ENCODE measurements at regions not wholly inside any gene's neighbourhood (a gene's known extent, or its start where the extent isn't known, plus 50 kb on each side); places are given as distances from the start of the nearest gene placed in this dataset.

DNA sequence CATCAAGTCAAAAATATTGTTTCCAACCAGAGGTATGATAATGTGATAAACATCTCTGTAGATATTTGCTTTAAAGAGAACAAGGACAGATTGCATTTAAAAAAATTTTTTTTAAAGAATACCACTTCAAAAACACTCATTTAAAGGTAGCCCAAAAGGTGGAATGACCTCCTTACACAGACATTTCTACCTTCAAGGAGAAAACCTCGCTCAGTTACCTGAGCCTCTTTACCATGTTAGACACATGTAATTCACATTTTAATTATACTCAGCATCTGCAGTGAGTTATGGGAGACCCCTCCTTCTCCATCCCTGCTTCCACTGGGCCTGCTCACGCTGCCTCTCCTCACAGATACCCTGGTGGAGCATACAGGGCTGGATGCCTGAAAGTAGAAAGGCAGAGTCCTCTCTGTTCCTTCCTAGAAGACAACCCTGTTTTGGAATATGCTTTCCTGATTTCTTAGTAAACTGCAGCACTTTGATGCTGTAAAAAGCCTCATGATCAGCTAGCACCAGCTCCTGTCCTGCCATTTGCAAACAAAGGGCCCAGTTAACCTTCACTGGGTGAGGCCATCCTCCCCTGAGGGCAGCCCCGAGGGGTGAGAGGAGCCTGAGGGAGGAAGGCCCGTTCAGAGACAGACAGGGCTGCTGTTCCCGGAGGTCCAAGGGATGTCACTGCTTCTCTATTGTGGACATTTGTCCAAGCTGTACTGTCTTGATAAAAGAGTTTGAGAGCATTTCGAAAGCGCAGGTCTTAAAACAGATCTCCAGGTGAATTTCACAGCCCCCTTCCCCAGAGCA is 117.8 kb downstream of the IRS2 start:
- Mint-ChIP-seq H3K36me3 (ENCODE audit: low read depth) (no peaks in the 10 kb centered on the region), H3K4me3 (no peak overlapping the region), H3K4me1 (ENCODE audit: low read depth) (no peaks in the 10 kb centered on the region), H3K9me3 (ENCODE audit: insufficient read depth) (no peaks in the 10 kb centered on the region), H3K27ac (no peak overlapping the region), H3K27me3 (ENCODE audit: low read depth) (no peaks in the 10 kb centered on the region)
- CTCF ChIA-PET = no interaction called here
- no peak for DNase-seq
- POLR2A ChIA-PET = no interaction called here
- ATAC-seq = no peak

DNA sequence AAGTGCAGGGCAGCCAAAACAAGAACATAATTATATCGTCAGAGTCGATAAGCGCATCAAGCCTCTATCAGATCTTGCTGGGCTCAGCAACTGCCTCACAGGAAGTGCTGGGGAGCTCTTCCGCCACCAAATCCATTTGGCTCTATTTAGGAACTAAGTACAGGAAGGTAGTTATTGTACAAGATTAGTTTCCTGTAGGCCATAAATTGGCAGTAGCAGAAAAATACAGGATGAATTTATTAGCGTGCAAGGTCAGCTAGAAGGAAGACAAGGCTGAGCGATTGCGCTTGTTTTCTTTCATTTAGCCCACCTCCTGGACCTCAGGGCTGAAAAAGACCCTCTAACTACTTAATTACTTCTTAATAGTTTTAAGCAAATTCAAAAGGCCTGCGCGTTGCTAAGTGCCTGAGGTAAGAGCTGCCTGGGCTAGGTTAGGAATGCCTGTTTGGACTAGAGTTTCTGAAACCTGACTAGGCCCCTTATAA is 118.5 kb downstream of the IRS2 start:
- no peaks in the 10 kb centered on the region for H3K9me3 Mint-ChIP-seq (ENCODE audit: insufficient read depth)
- H3K4me3 Mint-ChIP-seq = no peak overlapping the region
- H3K36me3 Mint-ChIP-seq (ENCODE audit: low read depth) = no peaks in the 10 kb centered on the region
- ChIA-PET CTCF (no interaction called here), POLR2A (no interaction called here)
- no peaks in the 10 kb centered on the region for H3K4me1 Mint-ChIP-seq (ENCODE audit: low read depth)
- DNase-seq (no peak), ATAC-seq (no peak)
- H3K27me3 Mint-ChIP-seq (ENCODE audit: low read depth) = no peaks in the 10 kb centered on the region
- H3K27ac Mint-ChIP-seq = no peak overlapping the region

GRCh38 chr13:109667056-109667455 is 119.3 kb downstream of the IRS2 start:
- Mint-ChIP-seq H3K9me3 (ENCODE audit: insufficient read depth) (no peaks in the 10 kb centered on the region), H3K36me3 (ENCODE audit: low read depth) (no peaks in the 10 kb centered on the region), H3K4me3 (no peak overlapping the region), H3K27me3 (ENCODE audit: low read depth) (no peaks in the 10 kb centered on the region), H3K4me1 (ENCODE audit: low read depth) (no peaks in the 10 kb centered on the region), H3K27ac (no peak overlapping the region)
- ChIA-PET CTCF (no interaction called here), POLR2A (no interaction called here)
- DNase-seq = no peak
- no peak for ATAC-seq

- DNase-seq (no peak), ATAC-seq (no peak)
- ChIA-PET POLR2A (no interaction called here), CTCF (no interaction called here)
- Mint-ChIP-seq H3K4me3 (no peak overlapping the region), H3K27me3 (ENCODE audit: low read depth) (no peaks in the 10 kb centered on the region), H3K4me1 (ENCODE audit: low read depth) (no peaks in the 10 kb centered on the region), H3K36me3 (ENCODE audit: low read depth) (no peaks in the 10 kb centered on the region), H3K27ac (no peak overlapping the region), H3K9me3 (ENCODE audit: insufficient read depth) (no peaks in the 10 kb centered on the region)
These were observed 119.7 kb downstream of the IRS2 start for GRCh38 chr13:109666656-109667055.

GRCh38 chr13:109665781-109666249 is 120.6 kb downstream of the IRS2 start:
- no peaks in the 10 kb centered on the region for H3K36me3 Mint-ChIP-seq (ENCODE audit: low read depth)
- H3K4me3 Mint-ChIP-seq = no peak overlapping the region
- no peak overlapping the region for H3K27ac Mint-ChIP-seq
- no peaks in the 10 kb centered on the region for H3K4me1 Mint-ChIP-seq (ENCODE audit: low read depth)
- CTCF ChIA-PET = no interaction called here
- POLR2A ChIA-PET = no interaction called here
- no peak for DNase-seq
- H3K27me3 Mint-ChIP-seq (ENCODE audit: low read depth) = no peaks in the 10 kb centered on the region
- no peak for ATAC-seq
- no peaks in the 10 kb centered on the region for H3K9me3 Mint-ChIP-seq (ENCODE audit: insufficient read depth)

GRCh38 chr13:109665240-109665639 is 121.1 kb downstream of the IRS2 start:
- ChIA-PET CTCF (no interaction called here), POLR2A (interaction anchor here (0.6 kb wide), 1 partner anchor 94 kb away, joined by 6 read pairs; no protein-coding TSS in a partner anchor)
- H3K4me3 Mint-ChIP-seq = no peak overlapping the region
- no peak for DNase-seq
- H3K27ac Mint-ChIP-seq = no peak overlapping the region
- no peaks in the 10 kb centered on the region for H3K4me1 Mint-ChIP-seq (ENCODE audit: low read depth)
- H3K36me3 Mint-ChIP-seq (ENCODE audit: low read depth) = no peaks in the 10 kb centered on the region
- no peak for ATAC-seq
- H3K9me3 Mint-ChIP-seq (ENCODE audit: insufficient read depth) = no peaks in the 10 kb centered on the region
- no peaks in the 10 kb centered on the region for H3K27me3 Mint-ChIP-seq (ENCODE audit: low read depth)

DNA sequence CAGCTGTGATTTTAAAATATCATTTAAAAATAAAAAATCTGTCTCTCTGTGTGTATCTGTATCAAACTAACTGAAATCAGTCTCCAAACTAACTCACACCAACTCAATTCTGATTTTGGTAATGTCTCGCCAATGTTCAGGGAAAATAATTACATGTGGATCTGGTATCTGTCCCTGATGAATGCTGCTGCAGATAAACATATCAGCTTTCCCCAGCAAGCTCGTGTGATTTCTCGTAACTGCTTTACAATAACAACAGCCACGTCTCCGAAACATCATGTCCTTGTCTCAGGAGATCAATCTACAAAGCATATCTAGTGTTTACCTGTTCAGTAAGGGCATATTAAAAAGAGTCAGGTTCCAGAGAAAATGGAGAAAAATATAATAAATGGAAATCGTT is 129.0 kb downstream of the IRS2 start:
- Mint-ChIP-seq H3K9me3 (ENCODE audit: insufficient read depth) (no peaks in the 10 kb centered on the region), H3K27ac (no peak overlapping the region), H3K27me3 (ENCODE audit: low read depth) (peaks cover 5% of the 10 kb centered on the region), H3K4me3 (no peak overlapping the region), H3K36me3 (ENCODE audit: low read depth) (no peaks in the 10 kb centered on the region), H3K4me1 (ENCODE audit: low read depth) (no peaks in the 10 kb centered on the region)
- ATAC-seq (no peak), DNase-seq (no peak)
- ChIA-PET POLR2A (no interaction called here), CTCF (no interaction called here)

DNA sequence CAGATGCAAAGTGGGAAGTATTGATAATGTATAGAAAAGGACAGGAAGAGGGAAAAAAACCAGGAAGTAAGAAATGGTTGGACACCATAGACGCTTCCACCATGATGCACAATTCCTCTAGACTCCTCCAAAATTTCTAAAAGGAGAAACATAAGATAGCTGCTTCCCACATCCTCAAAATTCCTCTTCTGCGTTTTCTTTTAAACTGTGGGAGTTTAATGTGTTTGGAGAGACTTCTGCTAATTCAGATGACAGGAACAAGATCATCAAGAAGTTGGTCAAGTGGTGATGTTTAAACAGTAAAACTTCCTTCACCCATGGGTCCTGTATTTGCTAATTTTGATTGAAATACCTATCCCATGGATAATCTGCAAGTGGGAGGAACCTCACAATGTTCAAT is 130.2 kb downstream of the IRS2 start:
- no peak overlapping the region for H3K27ac Mint-ChIP-seq
- ChIA-PET POLR2A (no interaction called here), CTCF (no interaction called here)
- DNase-seq (no peak), ATAC-seq (no peak)
- H3K36me3 Mint-ChIP-seq (ENCODE audit: low read depth) = no peaks in the 10 kb centered on the region
- no peaks in the 10 kb centered on the region for H3K4me1 Mint-ChIP-seq (ENCODE audit: low read depth)
- H3K4me3 Mint-ChIP-seq = no peak overlapping the region
- H3K9me3 Mint-ChIP-seq (ENCODE audit: insufficient read depth) = no peaks in the 10 kb centered on the region
- H3K27me3 Mint-ChIP-seq (ENCODE audit: low read depth) = peaks cover 5% of the 10 kb centered on the region

- Mint-ChIP-seq H3K27ac (no peak overlapping the region), H3K27me3 (ENCODE audit: low read depth) (peaks cover 5% of the 10 kb centered on the region), H3K4me1 (ENCODE audit: low read depth) (no peaks in the 10 kb centered on the region), H3K4me3 (no peak overlapping the region), H3K9me3 (ENCODE audit: insufficient read depth) (no peaks in the 10 kb centered on the region), H3K36me3 (ENCODE audit: low read depth) (no peaks in the 10 kb centered on the region)
- ATAC-seq = no peak
- POLR2A ChIA-PET = no interaction called here
- no peak for DNase-seq
- CTCF ChIA-PET = no interaction called here
These were observed 130.8 kb downstream of the IRS2 start for GRCh38 chr13:109655611-109656010.

GRCh38 chr13:109655206-109655600 is 131.2 kb downstream of the IRS2 start:
- no peaks in the 10 kb centered on the region for H3K9me3 Mint-ChIP-seq (ENCODE audit: insufficient read depth)
- ATAC-seq = no peak
- peaks cover 5% of the 10 kb centered on the region for H3K27me3 Mint-ChIP-seq (ENCODE audit: low read depth)
- no peaks in the 10 kb centered on the region for H3K4me1 Mint-ChIP-seq (ENCODE audit: low read depth)
- no peaks in the 10 kb centered on the region for H3K36me3 Mint-ChIP-seq (ENCODE audit: low read depth)
- no peak overlapping the region for H3K27ac Mint-ChIP-seq
- ChIA-PET CTCF (no interaction called here), POLR2A (no interaction called here)
- DNase-seq = no peak
- no peak overlapping the region for H3K4me3 Mint-ChIP-seq

DNA sequence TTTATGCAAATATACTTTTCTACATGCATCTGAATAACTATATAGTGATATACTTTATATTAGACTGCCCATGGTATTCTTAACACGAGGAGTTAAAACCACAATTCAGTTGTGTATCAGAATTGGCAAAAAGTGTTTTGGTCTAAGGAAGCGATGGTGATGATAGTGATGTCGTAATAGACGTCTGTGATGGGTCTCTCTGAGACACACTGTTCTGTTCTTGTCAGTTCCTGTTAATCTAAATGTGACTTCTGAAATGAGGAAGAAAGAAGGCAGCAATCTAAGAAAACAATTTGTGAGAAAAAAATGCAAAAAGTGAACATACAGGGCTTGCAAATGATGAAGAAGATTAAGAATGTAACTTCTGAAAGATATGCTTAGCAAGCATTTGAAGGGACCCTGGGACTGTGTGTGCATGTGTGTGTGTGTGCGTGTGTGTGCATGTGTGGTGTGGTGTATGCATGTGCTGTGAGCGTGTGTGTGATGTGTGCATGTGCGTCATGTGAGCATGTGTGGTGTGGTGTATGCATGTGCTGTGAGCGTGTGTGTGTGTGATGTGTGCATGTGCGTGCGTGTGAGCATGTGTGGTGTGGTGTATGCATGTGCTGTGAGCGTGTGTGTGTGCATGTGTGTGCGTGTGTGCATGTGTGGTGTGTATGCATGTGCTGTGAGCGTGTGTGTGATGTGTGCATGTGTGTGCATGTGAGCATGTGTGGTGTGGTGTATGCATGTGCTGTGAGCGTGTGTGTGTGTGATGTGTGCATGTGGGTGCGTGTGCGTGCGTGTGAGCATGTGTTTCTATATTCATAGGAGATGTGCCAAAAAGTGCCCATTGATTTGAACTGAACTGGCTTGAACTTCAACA is 131.8 kb downstream of the IRS2 start:
- DNase-seq = no peak
- Mint-ChIP-seq H3K4me3 (no peak overlapping the region), H3K27ac (no peak overlapping the region), H3K36me3 (ENCODE audit: low read depth) (no peaks in the 10 kb centered on the region), H3K27me3 (ENCODE audit: low read depth) (peaks cover 5% of the 10 kb centered on the region), H3K9me3 (ENCODE audit: insufficient read depth) (no peaks in the 10 kb centered on the region), H3K4me1 (ENCODE audit: low read depth) (no peaks in the 10 kb centered on the region)
- CTCF ChIA-PET = no interaction called here
- POLR2A ChIA-PET = no interaction called here
- ATAC-seq = no peak

GRCh38 chr13:109652531-109652930 is 133.9 kb downstream of the IRS2 start:
- ATAC-seq (no peak), DNase-seq (no peak)
- Mint-ChIP-seq H3K27ac (no peak overlapping the region), H3K27me3 (ENCODE audit: low read depth) (peaks cover 5% of the 10 kb centered on the region), H3K4me1 (ENCODE audit: low read depth) (no peaks in the 10 kb centered on the region), H3K36me3 (ENCODE audit: low read depth) (no peaks in the 10 kb centered on the region), H3K4me3 (no peak overlapping the region), H3K9me3 (ENCODE audit: insufficient read depth) (no peaks in the 10 kb centered on the region)
- ChIA-PET CTCF (no interaction called here), POLR2A (no interaction called here)
